Kidney capillary endothelial cell (primary cell): ENCODE measurements at regions not wholly inside any gene's neighbourhood (a gene's known extent, or its start where the extent isn't known, plus 50 kb on each side); places are given as distances from the start of the nearest gene placed in this dataset.

Source experiments
- DNase-seq: peaks from one replicate; pipeline ENCODE4 v3.0.0-alpha.2; 2018; ENCODE audit warnings: low spot score

DNA sequence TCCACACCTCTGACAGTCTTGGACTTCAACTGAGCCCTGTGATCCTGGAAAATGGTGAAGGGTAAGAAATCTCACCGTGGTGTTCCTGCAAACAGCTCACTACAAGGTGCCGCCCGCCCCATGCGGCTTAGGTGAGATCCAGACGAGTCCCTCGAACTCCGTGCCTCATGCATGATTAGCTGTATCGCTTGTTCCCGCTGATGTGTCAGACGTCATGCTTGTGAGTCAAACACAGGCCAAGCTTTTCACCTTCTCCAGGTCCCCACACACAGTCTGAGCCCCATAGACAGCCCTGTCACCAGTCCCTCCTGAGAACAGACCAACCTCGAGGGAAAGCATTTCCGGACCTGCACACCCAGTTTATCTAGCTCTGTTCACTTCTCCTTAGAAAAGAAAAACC is 740.5 kb downstream of the GALR1 start:
- no peak for DNase-seq

DNA sequence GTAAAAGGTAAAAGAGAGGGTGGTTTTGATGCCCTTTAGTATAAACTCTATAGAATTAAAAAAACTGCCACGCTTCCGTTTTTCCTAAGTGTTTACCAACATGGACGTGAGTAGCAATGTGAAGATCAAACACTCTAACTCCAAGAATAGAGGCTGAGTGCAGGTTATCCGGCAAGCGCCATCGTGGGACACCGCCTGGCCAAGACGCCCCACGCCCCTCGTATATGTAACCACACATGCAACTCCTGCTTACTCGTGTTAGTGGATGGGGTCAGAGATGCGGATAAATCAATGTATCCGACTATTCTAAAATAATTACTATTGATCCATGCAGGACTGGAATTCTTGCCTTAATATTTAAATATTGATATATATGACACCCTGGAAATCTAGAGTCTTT is 741.3 kb downstream of the GALR1 start:
- DNase-seq: no peak

DNA sequence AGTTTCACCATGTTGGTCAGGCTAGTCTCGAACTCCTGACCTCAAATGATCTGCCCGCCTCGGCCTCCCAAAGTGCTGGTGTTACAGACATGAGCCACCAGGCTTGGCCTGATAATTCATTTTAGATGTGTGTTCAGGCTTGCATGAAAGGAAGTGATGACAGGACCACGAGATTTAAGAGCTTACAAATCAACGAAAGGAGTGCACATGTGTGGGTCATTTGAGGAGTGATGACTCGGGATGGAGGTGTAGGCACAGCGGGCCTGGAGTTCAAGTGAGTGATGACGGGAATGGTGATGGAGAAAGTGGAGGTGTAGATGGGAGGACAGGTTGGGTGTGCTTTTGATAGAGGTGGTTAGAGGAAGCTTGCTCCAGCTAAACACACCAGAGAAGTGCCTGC is 742.4 kb downstream of the GALR1 start:
- DNase-seq: no peak

DNA sequence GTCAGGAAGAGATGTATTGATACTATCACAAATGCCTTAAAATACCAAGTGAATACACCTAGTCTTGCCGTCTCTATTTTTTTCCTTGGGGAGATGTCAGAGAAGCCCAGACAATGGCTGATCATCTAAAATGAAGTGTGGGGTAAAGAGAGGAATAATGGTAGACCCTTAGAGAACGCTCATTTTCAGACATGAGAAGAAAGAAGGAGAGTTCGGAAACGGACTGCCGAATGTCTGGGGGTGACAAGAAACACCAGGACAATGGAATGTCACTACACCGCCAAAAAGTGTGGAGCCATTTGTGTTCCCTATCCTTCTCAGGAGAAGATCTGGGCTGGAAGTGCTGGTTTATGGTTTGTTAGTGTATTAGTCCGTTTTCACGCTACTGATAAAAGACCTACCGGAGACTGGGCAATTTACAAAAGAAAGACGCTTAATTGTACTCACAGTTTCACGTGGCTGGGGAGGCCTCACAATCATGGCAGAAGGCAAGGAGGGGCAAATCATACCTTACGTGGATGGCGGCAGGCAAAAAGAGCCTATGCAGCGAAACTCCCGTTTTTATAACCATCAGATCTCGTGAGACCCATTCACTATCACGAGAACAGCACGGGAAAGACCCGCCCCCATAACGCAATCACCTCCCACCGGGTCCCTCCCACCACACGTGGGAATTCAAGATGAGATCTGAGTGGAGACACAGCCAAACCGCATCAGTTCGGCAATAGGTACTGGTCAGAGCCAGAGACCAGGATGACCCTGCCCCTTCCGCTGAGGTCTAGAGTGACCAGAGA is 743.7 kb downstream of the GALR1 start:
- no peak for DNase-seq

DNA sequence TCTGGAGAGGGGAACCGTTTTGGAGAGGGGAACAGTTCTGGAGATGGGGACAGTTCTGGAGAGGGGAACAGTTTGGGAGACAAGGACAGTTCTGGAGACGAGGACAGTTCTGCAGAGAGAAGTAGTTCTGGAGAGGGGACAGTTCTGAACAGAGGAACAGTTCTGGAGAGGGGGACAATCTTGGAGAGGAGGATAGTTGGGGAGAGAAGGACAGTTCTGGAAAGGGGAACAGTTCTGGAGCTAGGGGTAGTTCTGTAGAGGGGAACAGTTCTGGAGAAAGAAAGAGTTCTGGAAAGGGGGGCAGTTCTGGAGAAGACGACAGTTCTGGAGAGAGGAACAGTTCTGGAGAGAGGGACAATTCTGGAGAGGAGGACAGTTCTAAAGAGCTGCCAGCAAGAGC is 745.9 kb downstream of the GALR1 start:
- DNase-seq: no peak

DNA sequence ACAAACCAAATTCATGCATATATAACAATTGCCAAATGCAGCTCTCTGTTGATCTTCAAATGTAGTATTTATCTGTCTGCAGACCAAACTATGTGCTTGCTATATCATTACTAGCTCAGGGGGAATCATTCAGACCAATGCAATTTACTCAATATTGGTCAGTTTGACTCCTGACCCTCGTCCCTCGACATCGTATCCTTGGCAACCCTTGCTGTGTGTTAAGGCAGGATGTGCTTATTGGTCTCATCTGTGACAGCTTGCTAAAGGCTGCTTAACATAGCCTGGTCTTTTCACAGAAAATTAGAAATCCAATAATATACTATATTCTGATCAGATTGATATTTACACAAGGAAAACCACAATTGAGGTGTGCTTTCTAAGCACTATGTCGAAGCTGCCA is 747.1 kb downstream of the GALR1 start:
- DNase-seq: no peak

DNA sequence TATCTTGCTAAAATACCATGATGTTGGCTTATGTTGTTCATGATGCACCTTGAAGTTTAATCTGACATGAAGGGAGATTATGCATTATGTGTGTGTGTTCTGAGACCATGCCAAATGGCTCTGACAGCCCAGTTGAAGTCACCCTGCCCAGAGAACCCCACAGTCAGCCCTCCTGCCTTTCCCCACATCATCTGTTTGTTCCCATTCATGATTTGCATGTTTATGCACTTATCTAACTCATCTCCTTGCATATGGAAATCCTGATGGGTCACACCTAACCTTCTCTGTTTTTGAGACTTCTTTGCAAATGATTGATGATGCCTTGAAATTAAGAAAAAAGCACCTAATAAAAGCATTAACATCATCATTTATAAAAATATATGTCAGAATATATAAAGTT is 752.2 kb downstream of the GALR1 start:
- DNase-seq: no peak

DNA sequence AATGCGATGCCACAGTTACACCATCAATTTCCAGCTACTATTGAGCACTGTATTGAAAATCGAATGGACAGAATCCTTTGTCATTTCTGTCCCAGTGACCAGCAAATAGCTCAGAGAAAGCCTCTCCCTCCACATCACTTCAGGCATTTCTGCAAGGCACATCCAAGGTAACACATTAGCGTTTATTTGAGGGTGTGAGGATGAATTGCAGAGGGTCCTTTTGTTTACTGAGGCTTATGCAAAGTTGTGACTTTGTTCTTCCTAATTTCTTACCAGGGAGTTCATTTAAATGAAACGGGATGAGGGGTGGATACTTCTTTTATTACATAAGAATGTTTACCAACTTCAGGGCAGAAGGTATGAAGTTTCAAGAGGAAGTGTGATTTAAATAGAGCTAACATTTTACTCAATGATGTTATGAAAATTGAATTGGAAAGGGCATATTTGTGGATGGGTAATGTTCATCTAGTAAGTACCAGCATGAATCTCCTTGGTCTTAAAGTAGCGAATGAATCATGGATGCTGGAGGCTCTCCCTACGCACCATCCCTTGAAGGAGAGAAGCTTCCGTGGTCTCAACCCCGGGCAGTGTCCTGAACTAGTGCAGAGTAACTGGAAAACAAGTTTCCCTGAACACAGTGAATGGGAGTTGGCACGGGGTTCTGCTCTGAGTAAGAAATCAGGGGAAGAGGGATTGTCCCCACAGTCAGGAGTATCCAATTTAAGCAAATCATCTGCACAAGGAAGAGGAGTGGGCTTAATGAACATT is 756.5 kb downstream of the GALR1 start:
- DNase-seq: no peak

DNA sequence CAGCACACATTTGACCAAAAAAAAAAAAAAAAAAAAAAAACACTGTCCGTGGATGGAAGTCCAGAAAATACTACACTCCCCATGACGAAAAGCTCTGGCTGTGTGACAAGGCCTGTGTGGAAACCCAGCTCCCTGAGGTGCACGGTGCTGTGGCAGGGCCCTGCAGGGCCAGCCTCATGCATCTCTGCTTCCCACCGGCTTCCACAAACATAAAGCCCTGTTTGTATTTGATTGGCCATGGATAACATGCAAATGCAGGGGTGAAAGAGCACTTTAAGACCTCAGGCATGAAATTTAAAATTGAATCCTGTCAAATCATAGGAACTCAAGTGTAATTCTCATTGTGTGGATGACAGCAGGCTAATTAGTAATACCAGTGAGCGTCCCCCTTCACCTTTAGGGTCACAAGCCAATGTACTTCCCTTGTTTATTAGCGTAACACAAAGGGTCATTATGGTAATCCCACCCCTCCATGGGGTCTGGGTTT is 757.2 kb downstream of the GALR1 start:
- no peak for DNase-seq

DNA sequence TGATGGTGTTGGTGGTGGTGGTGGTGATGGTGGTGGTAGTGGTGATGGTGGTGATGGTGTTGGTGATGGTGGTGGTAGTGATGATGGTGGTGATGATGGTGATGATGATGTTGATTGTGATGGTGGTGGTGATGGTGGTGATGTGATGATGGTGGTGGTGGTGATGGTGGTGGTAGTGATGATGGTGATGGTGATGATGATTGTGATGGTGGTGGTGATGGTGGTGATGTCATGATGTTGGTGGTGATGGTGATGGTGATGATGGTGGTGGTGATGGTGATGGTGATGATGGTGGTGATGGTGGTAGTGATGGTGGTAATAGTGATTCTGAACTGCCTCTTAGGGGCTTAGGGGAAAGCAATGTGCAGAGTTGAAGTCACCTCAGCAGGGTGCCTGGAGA is 760.7 kb downstream of the GALR1 start:
- DNase-seq: no peak

DNA sequence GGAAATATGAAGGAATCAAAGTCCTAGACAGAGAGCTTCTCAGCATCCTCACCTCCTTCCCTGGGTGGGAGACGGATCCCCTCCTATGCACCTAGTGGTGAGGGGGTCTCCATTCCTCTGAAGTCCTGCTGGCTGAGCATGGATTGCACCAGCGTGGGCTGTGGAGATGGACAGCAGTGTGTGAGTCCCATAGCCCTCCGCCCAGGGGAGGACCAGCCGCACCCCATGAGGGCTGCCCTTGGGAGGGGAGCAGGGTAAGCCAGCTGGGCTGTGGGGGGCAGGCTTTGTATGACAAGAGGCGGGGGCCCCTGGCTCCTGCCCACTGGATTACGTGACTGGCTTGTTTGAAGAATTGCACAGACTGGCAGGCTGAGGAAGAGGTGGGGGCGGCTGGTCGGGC is 768.2 kb downstream of the GALR1 start:
- no peak for DNase-seq

DNA sequence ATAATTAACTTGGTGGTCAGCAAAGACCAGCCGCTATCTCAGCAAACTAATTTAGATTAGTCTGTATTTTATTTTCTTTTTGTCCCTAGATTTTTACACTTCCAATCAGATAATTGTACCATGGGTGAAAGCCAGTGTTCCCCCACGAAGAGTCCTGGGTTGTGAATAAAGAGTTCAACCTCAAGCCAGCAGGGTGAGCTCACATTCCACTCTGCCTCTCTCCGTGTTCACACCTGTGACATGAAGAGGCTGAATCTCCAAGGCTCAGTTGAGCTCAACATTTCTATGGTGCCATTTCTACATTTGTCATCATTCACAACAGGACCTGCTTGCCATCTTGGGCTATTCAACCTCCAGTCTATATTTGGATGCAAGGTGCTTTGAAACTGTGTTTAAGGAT is 771.5 kb downstream of the GALR1 start:
- DNase-seq: no peak

DNA sequence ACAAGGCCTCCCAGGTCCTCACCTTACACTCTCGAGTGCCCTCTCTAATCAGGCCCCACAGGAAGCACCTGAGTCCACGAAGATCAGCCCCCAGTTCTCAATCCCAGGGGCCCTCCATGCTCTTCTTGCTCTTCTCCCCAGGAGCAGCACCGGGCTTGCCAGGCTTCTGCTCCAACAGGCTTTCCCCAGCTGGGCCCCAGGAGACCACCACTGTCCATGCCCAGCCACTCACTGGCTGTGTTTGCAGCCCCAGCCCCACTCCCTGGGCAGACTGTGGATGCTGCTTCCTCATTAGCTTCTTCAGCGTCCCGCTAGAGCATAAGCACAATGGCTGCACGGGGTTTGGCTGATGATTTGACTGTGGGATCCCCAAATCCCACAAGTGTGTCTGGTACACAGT is 781.9 kb downstream of the GALR1 start:
- DNase-seq: no peak

DNA sequence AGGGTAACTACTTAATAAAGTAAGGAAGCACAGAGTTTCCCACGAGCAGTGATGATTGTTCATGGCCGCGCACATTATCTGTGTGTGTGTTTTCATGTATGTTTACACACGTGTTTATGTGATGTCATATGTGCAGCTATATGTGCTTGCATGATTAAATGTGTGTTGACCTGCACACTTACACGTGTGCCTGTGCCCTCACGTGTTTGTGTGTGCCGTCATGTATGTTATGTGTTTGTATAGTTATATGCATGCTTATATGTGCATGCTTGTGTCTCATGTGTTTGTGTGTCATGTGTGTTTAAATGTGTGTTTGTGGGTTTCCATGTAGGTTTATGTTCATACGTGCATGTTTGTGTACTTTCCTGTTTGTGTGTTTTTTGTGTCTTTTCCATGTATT is 782.3 kb downstream of the GALR1 start:
- no peak for DNase-seq

DNA sequence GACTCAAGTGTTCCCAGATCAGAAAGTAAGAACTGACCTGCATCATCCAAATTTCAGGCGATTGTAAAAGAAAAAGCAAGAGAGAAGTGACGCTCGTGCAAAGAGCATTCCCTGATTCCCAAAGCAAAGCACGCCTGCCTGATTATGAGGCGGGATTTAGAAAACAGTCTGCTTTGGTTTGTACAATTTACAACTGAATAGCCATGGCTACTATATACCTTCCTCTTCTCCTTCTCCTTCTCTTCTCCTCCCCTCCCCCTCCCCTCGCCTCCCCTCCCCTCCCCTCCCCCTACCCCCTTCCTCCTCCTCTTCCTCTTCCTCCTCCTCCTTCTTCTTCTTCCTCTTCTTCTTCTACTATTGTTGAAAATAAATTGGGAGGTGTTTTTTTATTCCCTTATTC is 782.9 kb downstream of the GALR1 start:
- no peak for DNase-seq

DNA sequence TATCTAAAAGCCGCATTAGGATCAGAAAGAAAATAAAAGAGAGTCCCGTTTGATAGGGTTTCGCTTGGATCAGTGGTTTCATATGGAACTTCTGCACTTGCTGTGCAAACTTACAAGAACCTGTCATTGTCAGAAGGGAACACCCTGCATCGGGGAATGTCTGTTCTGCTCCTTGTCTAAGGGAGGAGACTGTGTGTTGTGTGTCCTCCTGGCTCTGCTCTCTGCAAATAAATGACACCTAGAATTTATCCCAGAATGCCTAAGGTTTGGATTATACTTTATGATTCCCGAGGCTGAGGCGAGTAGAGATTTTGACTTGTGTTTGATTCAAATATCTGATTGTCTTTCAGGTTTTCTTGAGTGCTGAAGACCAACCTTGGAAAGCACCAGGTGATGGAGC is 785.1 kb downstream of the GALR1 start:
- no peak for DNase-seq

DNA sequence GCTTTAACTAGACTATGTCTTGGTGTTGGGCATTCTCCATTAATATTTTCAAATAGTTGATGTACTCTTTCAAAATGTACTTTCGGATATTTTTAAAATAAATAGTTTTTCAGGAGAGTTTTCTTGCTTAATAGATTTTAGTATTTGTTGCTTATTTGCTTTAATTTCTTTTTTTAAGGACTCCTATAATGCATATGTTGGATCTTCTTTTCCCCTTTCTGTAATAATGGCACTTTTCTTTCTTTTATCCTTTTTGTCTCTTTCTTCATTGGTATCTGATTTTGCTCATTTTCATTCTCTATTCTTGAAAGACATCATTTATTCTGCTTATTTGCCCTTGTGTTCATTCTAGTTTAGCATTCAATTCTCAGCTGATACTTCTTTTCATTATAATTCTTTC is 791.6 kb downstream of the GALR1 start:
- DNase-seq: no peak

DNA sequence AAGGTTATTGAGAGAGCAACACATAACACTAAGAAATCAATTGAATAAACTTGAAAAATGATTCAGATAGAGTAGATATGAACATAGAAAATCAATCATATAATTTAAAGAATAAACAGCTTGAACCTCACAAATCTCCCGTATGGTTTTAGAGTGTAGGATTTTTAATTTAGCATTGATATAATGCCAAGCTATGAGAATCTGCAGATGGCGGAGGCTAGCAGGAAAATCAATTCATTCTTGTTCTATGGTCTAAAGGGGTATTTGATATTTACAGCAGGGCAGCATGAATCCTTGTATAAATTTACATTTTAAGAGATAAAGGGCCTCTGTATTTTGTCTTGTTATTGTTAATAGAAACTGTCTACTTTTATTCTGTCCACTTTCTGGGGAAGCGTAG is 797.0 kb downstream of the GALR1 start:
- DNase-seq: no peak

DNA sequence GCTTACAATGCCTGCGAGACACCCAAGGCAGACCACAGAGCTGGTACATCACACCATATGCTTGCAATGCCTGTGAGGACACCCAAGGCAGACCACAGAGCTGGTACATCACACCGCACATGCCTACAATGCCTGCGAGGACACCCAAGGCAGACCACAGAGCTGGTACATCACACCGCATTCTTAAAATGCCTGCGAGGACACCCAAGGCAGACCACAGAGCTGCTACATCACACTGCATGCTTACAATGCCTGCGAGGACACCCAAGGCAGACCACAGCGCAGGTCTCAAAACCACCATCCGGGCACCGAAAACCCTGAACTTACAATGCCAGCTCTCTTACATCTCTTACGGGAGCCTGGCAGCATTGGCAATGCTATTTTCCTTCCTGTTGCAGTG is 799.6 kb downstream of the GALR1 start:
- DNase-seq: no peak

DNA sequence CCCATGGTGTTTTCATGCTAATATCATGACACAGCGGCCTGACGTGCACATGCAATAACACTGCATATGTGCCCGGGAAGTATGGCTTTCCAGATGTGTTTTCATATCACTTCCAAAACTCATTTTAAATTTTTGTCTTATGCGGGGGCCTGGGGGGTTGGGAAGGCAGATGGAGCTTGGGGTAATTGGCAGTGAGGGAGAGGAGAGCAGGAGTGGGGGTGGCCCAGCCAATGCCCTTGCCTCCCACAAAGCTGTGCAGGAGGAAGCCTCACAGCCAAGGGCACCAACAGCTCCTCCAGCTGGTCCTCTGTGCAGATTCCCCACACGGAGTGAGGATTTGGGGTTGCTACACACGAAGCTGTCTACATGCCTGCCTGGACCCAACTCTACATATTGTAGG is 805.2 kb downstream of the GALR1 start:
- no peak for DNase-seq

DNA sequence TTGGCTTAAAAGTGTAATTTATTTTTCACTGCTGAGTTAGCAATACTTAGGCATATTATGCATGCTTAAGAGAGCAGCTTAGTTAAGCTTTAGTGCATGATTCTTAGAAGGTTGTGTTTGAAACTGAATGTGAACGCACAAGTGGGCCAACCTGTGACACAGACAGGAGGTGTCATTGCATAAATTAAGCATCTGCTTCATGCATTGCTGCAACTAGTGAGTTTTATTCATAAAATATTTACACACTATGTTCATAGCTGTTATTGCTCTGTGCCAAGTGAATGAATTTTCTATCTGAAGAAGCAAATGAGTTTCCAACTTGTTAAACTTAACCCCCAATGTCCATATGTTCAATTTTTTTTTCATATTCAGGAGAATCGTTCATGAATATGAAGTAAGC is 806.4 kb downstream of the GALR1 start:
- no peak for DNase-seq

DNA sequence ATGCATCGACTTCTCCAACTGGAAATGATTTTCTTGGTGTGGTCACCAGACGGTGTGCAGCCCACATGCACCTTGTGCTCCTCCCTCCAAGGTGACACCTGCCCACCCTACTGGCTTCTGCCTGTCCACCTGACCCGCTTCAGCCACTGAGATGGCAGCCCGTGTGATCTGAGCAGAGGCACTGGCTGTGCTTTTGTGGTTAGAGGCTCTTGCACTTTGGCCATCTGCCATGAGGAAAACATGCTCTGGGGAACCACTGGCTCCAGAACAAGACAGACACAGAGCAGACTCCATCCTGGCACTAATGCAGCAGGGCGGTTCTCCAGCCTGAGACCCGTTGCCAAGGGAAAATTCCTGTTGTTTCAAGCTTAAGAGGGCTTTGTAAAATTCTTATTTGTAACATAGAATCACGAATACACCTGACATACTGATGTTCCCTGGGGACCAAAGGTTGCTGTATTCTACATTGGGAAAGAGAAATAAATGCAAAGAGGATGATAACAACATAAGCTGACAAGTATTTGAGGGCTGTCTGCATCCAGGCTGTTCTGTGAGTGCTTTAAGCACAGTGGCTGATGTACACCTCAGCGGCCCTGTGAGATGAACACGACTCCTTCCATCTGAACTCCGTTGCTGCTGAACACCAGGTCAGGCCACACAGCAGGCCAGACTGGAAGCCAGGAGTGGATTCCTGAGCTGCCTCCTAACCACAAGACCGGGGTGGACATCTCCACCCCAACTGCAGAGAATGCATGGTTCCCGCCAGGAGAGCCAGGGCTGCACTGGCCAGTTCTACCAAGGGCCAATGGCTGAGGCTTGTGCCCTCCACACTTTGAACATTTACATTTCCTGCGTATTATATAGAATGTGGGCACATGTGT is 820.4 kb downstream of the GALR1 start:
- DNase-seq: no peak
